CD14-positive monocyte (primary cell): ENCODE measurements at regions not wholly inside any gene's neighbourhood (a gene's known extent, or its start where the extent isn't known, plus 50 kb on each side); places are given as distances from the start of the nearest gene placed in this dataset.

Experiments
- DNase-seq, 3 donors: peaks; one replicate each; pipeline ENCODE4 v3.0.0-alpha.2; 2011 to 2022
- H2AFZ ChIP-seq: 2 replicates; pipeline ENCODE4 v1.6.0; 2012; ENCODE audit warnings: mild to moderate bottlenecking, low read depth, low read length, inconsistent platforms; ENCODE audit not compliant: insufficient read depth, poor library complexity, severe bottlenecking
- H3K27ac ChIP-seq, 2 donors: 1 replicate in 1 of 2; 2 replicates in 1 of 2; pipeline ENCODE4 v1.5.1; 2012 to 2013; ENCODE audit warnings: low read length in 2 of 2, control low read depth in 1 of 2, inconsistent platforms in 1 of 2, low read depth in 1 of 2, mild to moderate bottlenecking in 1 of 2
- H3K27me3 ChIP-seq, 2 donors: one replicate each; pipeline versions ENCODE4 v1.6.0 to v1.6.1; 2011 to 2013; ENCODE audit warnings: low read length in 2 of 2; ENCODE audit not compliant: control insufficient read depth in 2 of 2, insufficient read depth in 2 of 2
- H3K36me3 ChIP-seq, 2 donors: replicated peaks in 1 of 2; 1 replicate in 1 of 2; 2 replicates in 1 of 2; pipeline versions ENCODE4 v1.5.1 to v1.6.1; 2012 to 2013; ENCODE audit warnings: low read length in 2 of 2, control low read depth in 1 of 2, inconsistent platforms in 1 of 2, mild to moderate bottlenecking in 1 of 2; ENCODE audit not compliant: insufficient read depth in 2 of 2, control insufficient read depth in 1 of 2
- H3K4me1 ChIP-seq, 2 donors: 1 replicate in 1 of 2; 2 replicates in 1 of 2; pipeline versions ENCODE4 v1.5.1 to v1.6.1; 2012 to 2013; ENCODE audit warnings: low read length in 2 of 2, control low read depth in 1 of 2, inconsistent platforms in 1 of 2, mild to moderate bottlenecking in 1 of 2, moderate library complexity in 1 of 2; ENCODE audit not compliant: insufficient read depth in 2 of 2, control insufficient read depth in 1 of 2
- H3K4me2 ChIP-seq: replicated peaks from 2 replicates; pipeline ENCODE3; 2012; ENCODE audit warnings: low read length, moderate library complexity, mild to moderate bottlenecking; ENCODE audit not compliant: poor library complexity, severe bottlenecking; ENCODE audit errors: extremely low read depth
- H3K4me3 ChIP-seq, 3 experiments: fragments of 200-600 bp in 1 of 3; sonication (generic) in 1 of 3; replicated peaks in 1 of 3; 1 replicate in 2 of 3; 2 replicates in 1 of 3; pipeline ENCODE4 v1.5.1; 2011 to 2013; ENCODE audit warnings: low read length in 3 of 3, mild to moderate bottlenecking in 3 of 3, control low read depth in 2 of 3, low read depth in 2 of 3, inconsistent platforms in 1 of 3, moderate library complexity in 1 of 3
- H3K79me2 ChIP-seq: 2 replicates; pipeline ENCODE4 v1.6.0; 2012; ENCODE audit warnings: mild to moderate bottlenecking, control low read depth, inconsistent platforms, low read length, moderate library complexity; ENCODE audit not compliant: insufficient read depth
- H3K9ac ChIP-seq: 2 replicates; pipeline ENCODE4 v1.6.0; 2017; ENCODE audit warnings: low read length, mild to moderate bottlenecking; ENCODE audit not compliant: insufficient read depth, poor library complexity, severe bottlenecking
- H3K9me3 ChIP-seq, 2 donors: replicated peaks in 1 of 2; 1 replicate in 1 of 2; 2 replicates in 1 of 2; pipeline versions ENCODE4 v1.5.1 to v1.6.1; 2012 to 2013; ENCODE audit warnings: low read length in 2 of 2, control low read depth in 1 of 2; ENCODE audit not compliant: control insufficient read depth in 1 of 2, insufficient read depth in 1 of 2
- H4K20me1 ChIP-seq: 2 replicates; pipeline ENCODE4 v1.6.0; 2012; ENCODE audit warnings: mild to moderate bottlenecking, low read length, control low read depth, moderate library complexity; ENCODE audit not compliant: insufficient read depth
- H3K27ac Mint-ChIP-seq, 7 donors: one replicate each; pipeline ENCODE4 v1.8.0; 2020; ENCODE audit warnings: mild to moderate bottlenecking in 7 of 7, mixed read lengths in 7 of 7, moderate library complexity in 6 of 7, inconsistent platforms in 2 of 7
- H3K27me3 Mint-ChIP-seq, 3 donors: one replicate each; pipeline ENCODE4 v1.8.0; 2021 to 2022; ENCODE audit warnings: low read depth in 3 of 3, mild to moderate bottlenecking in 3 of 3, mixed read lengths in 3 of 3, moderate library complexity in 3 of 3, inconsistent platforms in 1 of 3
- H3K36me3 Mint-ChIP-seq, 2 donors: one replicate each; pipeline ENCODE4 v1.8.0; 2020; ENCODE audit warnings: mixed read lengths in 2 of 2, inconsistent platforms in 1 of 2, mild to moderate bottlenecking in 1 of 2
- H3K4me1 Mint-ChIP-seq: one replicate; pipeline ENCODE4 v1.8.0; 2020; ENCODE audit warnings: mild to moderate bottlenecking, mixed read lengths
- H3K4me3 Mint-ChIP-seq, 2 donors: one replicate each; pipeline ENCODE4 v1.8.0; 2020; ENCODE audit warnings: mild to moderate bottlenecking in 2 of 2, mixed read lengths in 2 of 2, moderate library complexity in 1 of 2
- H3K9me3 Mint-ChIP-seq, 7 donors: one replicate each; pipeline ENCODE4 v1.8.0; 2020 to 2022; ENCODE audit warnings: mixed read lengths in 7 of 7, mild to moderate bottlenecking in 6 of 7, moderate library complexity in 6 of 7, inconsistent platforms in 2 of 7
- CTCF ChIP-seq: fragments of 200-600 bp; IDR thresholded peaks from one replicate; pipeline ENCODE4 v1.8.0; 2022; ENCODE audit warnings: antibody characterized with exemption, mild to moderate bottlenecking
- WGBS: methylation state at CpG from one replicate; pipeline ENCODE4 v1.1.5; 2013; ENCODE audit warnings: missing lambda C conversion rate; ENCODE audit not compliant: insufficient coverage; 5-methylcytosine and 5-hydroxymethylcytosine counted together
- intact Hi-C, 2 donors: fragments of 100-400 bp; cut with micrococcal nuclease; formaldehyde crosslinking; loops; one replicate each; pipeline versions ENCODE4 v1.15.0 to v1.15.1; 2023

- H3K4me1 Mint-ChIP-seq = peaks cover 45% of the 10 kb centered on the region
- peak overlapping the region in 2 of 7 donors; percentile 17 to 46 for H3K27ac Mint-ChIP-seq
- peaks cover 0 to 9% (median 7%) of the 10 kb centered on the region in 7 donors for H3K9me3 Mint-ChIP-seq
- WGBS = 33% methylated on average over 3 of the region's 6 CpGs
- Histone ChIP-seq H3K9me3 (peaks cover 0 to 2% of the 10 kb centered on the region in 2 donors), H4K20me1 (no peaks in the 10 kb centered on the region), H3K4me3 (peak overlapping the region in 1 of 3 experiments; percentile 60), H3K36me3 (no peaks in the 10 kb centered on the region), H3K27me3 (peaks cover 19 to 29% of the 10 kb centered on the region in 2 donors), H2AFZ (no peak overlapping the region), H3K79me2 (no peaks in the 10 kb centered on the region), H3K4me2 (peak overlapping the region; percentile 64), H3K27ac (peak overlapping the region in 1 of 2 donors; percentile 37), H3K4me1 (peaks cover 43 to 47% of the 10 kb centered on the region in 2 donors), H3K9ac (no peak overlapping the region)
- TF ChIP-seq CTCF = no peak
- H3K4me3 Mint-ChIP-seq = peak overlapping the region in 1 of 2 donors; percentile 76
- peaks cover 31 to 35% (median 34%) of the 10 kb centered on the region in 3 donors for H3K27me3 Mint-ChIP-seq
- H3K36me3 Mint-ChIP-seq = peaks cover 0 to 4% of the 10 kb centered on the region in 2 donors
- peak in 2 of 3 donors; percentile 15 to 17 for DNase-seq
- intact Hi-C loops = no loop called here
Measured at GRCh38 chr4:27081675-27082586, 221.3 kb downstream of the STIM2 start.

- peaks cover 38 to 42% (median 41%) of the 10 kb centered on the region in 3 donors for H3K27me3 Mint-ChIP-seq
- intact Hi-C loops = no loop called here
- Histone ChIP-seq H3K79me2 (no peaks in the 10 kb centered on the region), H3K27me3 (peaks cover 26 to 37% of the 10 kb centered on the region in 2 donors), H3K9ac (no peak overlapping the region), H3K27ac (peak overlapping the region in 1 of 2 donors; percentile 37), H4K20me1 (no peaks in the 10 kb centered on the region), H3K4me1 (peaks cover 44 to 48% of the 10 kb centered on the region in 2 donors), H3K4me3 (peak overlapping the region in 1 of 3 experiments; percentile 60), H3K36me3 (no peaks in the 10 kb centered on the region), H3K9me3 (peaks cover 0 to 1% of the 10 kb centered on the region in 2 donors), H3K4me2 (peak overlapping the region; percentile 64), H2AFZ (no peak overlapping the region)
- TF ChIP-seq CTCF = no peak
- peaks cover 45% of the 10 kb centered on the region for H3K4me1 Mint-ChIP-seq
- peak overlapping the region in 1 of 7 donors; percentile 4 for H3K27ac Mint-ChIP-seq
- WGBS = 0% methylated on average over 1 of the region's 4 CpGs
- H3K9me3 Mint-ChIP-seq = peaks cover 0 to 8% (median 5%) of the 10 kb centered on the region in 7 donors
- peak in 2 of 3 donors; percentile 33 to 39 for DNase-seq
- peaks cover 0 to 4% of the 10 kb centered on the region in 2 donors for H3K36me3 Mint-ChIP-seq
- peak overlapping the region in 1 of 2 donors; percentile 76 for H3K4me3 Mint-ChIP-seq
Measured at GRCh38 chr4:27082776-27083175, 222.1 kb downstream of the STIM2 start.
